Uterus (tissue), 3 donors: ENCODE measurements at regions not wholly inside any gene's neighbourhood (a gene's known extent, or its start where the extent isn't known, plus 50 kb on each side); places are given as distances from the start of the nearest gene placed in this dataset.
"Not testable (repeated sequence)": the region's sequence is repeated elsewhere in the genome, so short reads cannot be mapped to it uniquely, and the experiment has no call there.

ENCODE experiments used
- DNase-seq, 2 donors: peaks; one replicate each; pipeline ENCODE4 v3.0.0-alpha.2; 2019 to 2020
- H3K27ac ChIP-seq, 2 donors: fragments of 200-600 bp; sonication (generic); 1 replicate in 1 of 2; 2 replicates in 1 of 2; pipeline ENCODE4 v1.5.1; 2016 to 2018
- H3K27me3 ChIP-seq, 2 donors: fragments of 200-600 bp; sonication (generic); one replicate each; pipeline ENCODE4 v1.5.1; 2018 to 2019; ENCODE audit warnings: control low read depth in 1 of 2
- H3K36me3 ChIP-seq, 2 donors: fragments of 200-600 bp; sonication (generic); one replicate each; pipeline ENCODE4 v1.5.1; 2019; ENCODE audit warnings: control low read depth in 1 of 2
- H3K4me1 ChIP-seq, 2 donors: fragments of 200-600 bp; sonication (generic); one replicate each; pipeline ENCODE4 v1.5.1; 2018 to 2019; ENCODE audit warnings: control low read depth in 1 of 2
- H3K4me3 ChIP-seq, 2 donors: fragments of 200-600 bp; sonication (generic); 1 replicate in 1 of 2; 2 replicates in 1 of 2; pipeline ENCODE4 v1.5.1; 2018 to 2019; ENCODE audit warnings: mild to moderate bottlenecking in 1 of 2
- H3K9me3 ChIP-seq, 2 donors: fragments of 200-600 bp; sonication (generic); one replicate each; pipeline ENCODE4 v1.5.1; 2019; ENCODE audit warnings: control low read depth in 1 of 2
- CTCF ChIP-seq, 4 experiments: fragments of 200-600 bp in 2 of 4; fragments of 450-650 bp in 2 of 4; sonication (generic) in 2 of 4; IDR thresholded peaks; one replicate each; pipeline ENCODE4 v1.5.1; 2016 to 2019; ENCODE audit warnings: antibody characterized with exemption in 4 of 4, mild to moderate bottlenecking in 2 of 4, moderate library complexity in 1 of 4
- POLR2A ChIP-seq, 2 donors: fragments of 450-650 bp; IDR thresholded peaks; one replicate each; pipeline ENCODE4 v1.6.1; 2016; ENCODE audit warnings: antibody characterized with exemption in 2 of 2, mild to moderate bottlenecking in 1 of 2, moderate library complexity in 1 of 2
- intact Hi-C: fragments of 100-400 bp; cut with DNase I; formaldehyde crosslinking; loops from one replicate; pipeline ENCODE4 v1.15.1; 2023; ENCODE audit warnings: low total_unique reads
- donor health status: DM: yes; HTN: yes; CAD: no.

GRCh38 chr5:85614489-85614888 lies 1003.3 kb upstream of the COX7C start:
- Histone ChIP-seq H3K27me3 (no peaks in the 10 kb centered on the region), H3K27ac (no peak overlapping the region), H3K4me1 (no peaks in the 10 kb centered on the region), H3K36me3 (no peaks in the 10 kb centered on the region), H3K4me3 (no peak overlapping the region), H3K9me3 (no peaks in the 10 kb centered on the region)
- intact Hi-C loops, result no loop called here
- no peak for DNase-seq
- TF ChIP-seq CTCF (IDR thresholded peaks at IDR 0.05) (no peak), POLR2A (IDR thresholded peaks at IDR 0.05) (no peak)

DNA sequence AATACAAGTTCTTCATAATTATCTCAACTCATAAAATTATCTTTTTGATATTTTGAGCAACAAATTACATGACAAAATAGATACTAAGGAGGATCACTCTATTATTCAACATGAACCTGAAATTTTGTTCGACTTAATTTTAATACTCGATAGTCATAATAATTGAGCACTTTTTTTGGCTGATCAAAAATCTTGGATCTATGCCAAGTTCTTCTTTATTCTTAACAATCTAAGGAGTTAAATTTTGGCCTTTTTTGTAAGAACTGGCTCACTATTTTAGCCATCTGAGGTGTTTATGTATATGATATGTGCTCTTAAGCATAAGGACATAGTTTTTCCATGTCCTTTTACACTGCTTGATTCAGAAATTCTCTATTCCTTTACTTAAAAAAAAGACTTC lies 996.1 kb upstream of the COX7C start:
- no peak for TF ChIP-seq CTCF (IDR thresholded peaks at IDR 0.05)
- TF ChIP-seq POLR2A (IDR thresholded peaks at IDR 0.05), result no peak
- intact Hi-C loops, result no loop called here
- no peak overlapping the region for H3K27ac ChIP-seq
- H3K27me3 ChIP-seq, result no peaks in the 10 kb centered on the region
- no peak overlapping the region for H3K4me3 ChIP-seq
- H3K36me3 ChIP-seq, result no peaks in the 10 kb centered on the region
- H3K4me1 ChIP-seq, result no peaks in the 10 kb centered on the region
- no peak for DNase-seq
- H3K9me3 ChIP-seq, result no peaks in the 10 kb centered on the region

- Histone ChIP-seq H3K36me3 (no peaks in the 10 kb centered on the region), H3K27me3 (no peaks in the 10 kb centered on the region)
These were observed 989.6 kb upstream of the COX7C start for GRCh38 chr5:85628153-85628552.

GRCh38 chr5:85638495-85639125 lies 979.1 kb upstream of the COX7C start:
- intact Hi-C loops, H3K27me3 ChIP-seq, H3K4me3 ChIP-seq, DNase-seq, H3K4me1 ChIP-seq, H3K9me3 ChIP-seq, H3K36me3 ChIP-seq, H3K27ac ChIP-seq: not testable (repeated sequence)

More at GRCh38 chr5:85628153-85628552, 989.6 kb upstream of the COX7C start:
- Histone ChIP-seq H3K27ac (no peak overlapping the region), H3K4me3 (no peak overlapping the region), H3K9me3 (no peaks in the 10 kb centered on the region), H3K4me1 (no peaks in the 10 kb centered on the region)
- intact Hi-C loops, result no loop called here
- TF ChIP-seq POLR2A (IDR thresholded peaks at IDR 0.05), result no peak
- no peak for TF ChIP-seq CTCF (IDR thresholded peaks at IDR 0.05)
- DNase-seq, result no peak

DNA sequence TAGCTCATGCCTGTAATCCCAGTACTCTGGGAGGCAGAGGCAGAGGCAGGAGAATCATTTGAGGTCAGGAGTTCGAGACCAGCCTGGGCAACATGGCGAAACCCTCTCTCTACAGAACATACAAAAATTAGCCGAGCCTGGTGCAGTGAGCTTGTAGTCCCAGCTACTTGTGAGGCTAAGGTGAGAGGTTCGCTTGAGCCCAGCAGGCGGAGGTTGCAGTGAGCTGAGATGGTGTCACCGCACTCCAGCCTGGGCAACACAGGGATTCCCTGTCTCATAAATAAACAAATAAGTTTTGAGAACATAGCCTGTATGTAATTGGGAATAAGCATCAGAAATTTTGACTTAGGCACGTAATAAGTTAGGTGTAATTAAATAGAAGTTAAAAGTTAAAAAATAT lies 971.7 kb upstream of the COX7C start:
- TF ChIP-seq CTCF (IDR thresholded peaks at IDR 0.05) (no peak), POLR2A (IDR thresholded peaks at IDR 0.05) (no peak)
- H3K27ac ChIP-seq, result no peak overlapping the region
- no peaks in the 10 kb centered on the region for H3K27me3 ChIP-seq
- H3K4me1 ChIP-seq, result no peaks in the 10 kb centered on the region
- no peaks in the 10 kb centered on the region for H3K9me3 ChIP-seq
- H3K36me3 ChIP-seq, result no peaks in the 10 kb centered on the region
- intact Hi-C loops, result no loop called here
- no peak for DNase-seq
- H3K4me3 ChIP-seq, result no peak overlapping the region

- Histone ChIP-seq H3K27me3 (no peaks in the 10 kb centered on the region), H3K9me3 (no peaks in the 10 kb centered on the region), H3K36me3 (no peaks in the 10 kb centered on the region), H3K27ac (no peak overlapping the region), H3K4me1 (no peaks in the 10 kb centered on the region), H3K4me3 (no peak overlapping the region)
- intact Hi-C loops, result no loop called here
- DNase-seq, result no peak
- TF ChIP-seq CTCF (IDR thresholded peaks at IDR 0.05) (no peak), POLR2A (IDR thresholded peaks at IDR 0.05) (no peak)
These were observed 971.1 kb upstream of the COX7C start for GRCh38 chr5:85646641-85647040.
